Suprapubic skin (tissue), 3 donors: ENCODE measurements at regions not wholly inside any gene's neighbourhood (a gene's known extent, or its start where the extent isn't known, plus 50 kb on each side); places are given as distances from the start of the nearest gene placed in this dataset.

Experiments
- CTCF ChIP-seq, 2 donors: fragments of 200-600 bp in 1 of 2; fragments of 450-650 bp in 1 of 2; sonication (generic) in 1 of 2; IDR thresholded peaks; one replicate each; pipeline ENCODE4 v1.5.1; 2016 to 2019; ENCODE audit warnings: antibody characterized with exemption in 2 of 2, mild to moderate bottlenecking in 1 of 2, moderate library complexity in 1 of 2
- EP300 ChIP-seq: sonication (generic); formaldehyde crosslinking; IDR thresholded peaks from one replicate; pipeline ENCODE4 v1.6.1; 2017; ENCODE audit warnings: antibody characterized with exemption
- POLR2A ChIP-seq, 2 donors: fragments of 450-650 bp; IDR thresholded peaks; one replicate each; pipeline ENCODE4 v1.6.1; 2017; ENCODE audit warnings: antibody characterized with exemption in 2 of 2, mild to moderate bottlenecking in 2 of 2, moderate library complexity in 2 of 2

DNA sequence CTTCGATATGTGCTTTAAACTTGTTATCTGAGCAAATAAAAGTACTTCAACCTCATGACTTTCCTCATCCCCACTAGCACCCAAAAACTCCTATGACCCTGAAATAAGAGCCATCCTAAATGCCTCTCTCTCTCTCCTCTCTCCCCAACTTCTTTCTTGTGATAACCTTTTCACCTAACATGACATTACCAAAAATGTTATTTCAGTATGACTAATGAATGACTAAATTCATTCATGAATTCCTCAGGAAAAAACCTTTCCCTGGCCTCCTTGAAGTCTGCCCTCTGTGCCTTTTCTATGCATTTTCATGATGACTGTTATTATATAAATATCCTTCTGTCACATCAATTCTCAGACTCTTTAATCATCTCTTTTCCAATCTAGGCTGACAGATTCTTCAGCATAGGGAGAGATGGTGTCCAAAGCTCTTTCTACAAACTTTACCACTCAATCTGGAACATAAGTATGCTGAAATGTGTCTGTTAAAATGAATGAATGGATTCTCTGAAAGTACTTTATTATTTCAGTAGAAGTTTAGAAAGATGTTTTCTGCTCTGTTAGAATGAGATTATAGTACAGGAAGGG lies 114.3 kb upstream of the GGTLC1 start:
- TF ChIP-seq EP300 (no peak), CTCF (IDR thresholded peaks at IDR 0.05) (no peak), POLR2A (IDR thresholded peaks at IDR 0.05) (no peak)
